22Rv1 (cell line): ENCODE measurements at regions not wholly inside any gene's neighbourhood (a gene's known extent, or its start where the extent isn't known, plus 50 kb on each side); places are given as distances from the start of the nearest gene placed in this dataset.
"Not testable (repeated sequence)": the region's sequence is repeated elsewhere in the genome, so short reads cannot be mapped to it uniquely, and the experiment has no call there.

ENCODE experiments used
- H3K27ac ChIP-seq: fragments of 450-650 bp; 2 replicates; pipeline ENCODE4 v1.5.1; 2017
- CTCF ChIP-seq: fragments of 450-650 bp; IDR thresholded peaks from 2 replicates; pipeline ENCODE4 v1.5.1; 2017; ENCODE audit warnings: mild to moderate bottlenecking
- ZFX ChIP-seq: fragments of 450-650 bp; IDR thresholded peaks from 2 replicates; pipeline ENCODE4 v1.6.1; 2017; ENCODE audit warnings: antibody characterized with exemption, borderline replicate concordance

- H3K27ac ChIP-seq = no peak overlapping the region
- TF ChIP-seq ZFX (no peak), CTCF (no peak)
These were observed 1794.7 kb upstream of the PIK3C3 start for GRCh38 chr18:40160361-40160760.

GRCh38 chr18:40159141-40160017 is 1795.7 kb upstream of the PIK3C3 start:
- TF ChIP-seq CTCF (peak; percentile 84), ZFX (no peak)
- H3K27ac ChIP-seq = no peak overlapping the region

- TF ChIP-seq CTCF = no peak
- TF ChIP-seq ZFX = no peak
- H3K27ac ChIP-seq = no peak overlapping the region
These were observed 1797.9 kb upstream of the PIK3C3 start for GRCh38 chr18:40157120-40157519.

GRCh38 chr18:40152859-40153258 is 1802.2 kb upstream of the PIK3C3 start:
- no peak overlapping the region for H3K27ac ChIP-seq
- no peak for TF ChIP-seq ZFX
- TF ChIP-seq CTCF = no peak

- TF ChIP-seq ZFX (no peak), CTCF (no peak)
These were observed 1806.1 kb upstream of the PIK3C3 start for GRCh38 chr18:40148960-40149359.

GRCh38 chr18:40133253-40133652 is 1821.8 kb upstream of the PIK3C3 start:
- H3K27ac ChIP-seq = no peak overlapping the region
- TF ChIP-seq CTCF (no peak), ZFX (no peak)

More at GRCh38 chr18:40148960-40149359, 1806.1 kb upstream of the PIK3C3 start:
- H3K27ac ChIP-seq = no peak overlapping the region

- H3K27ac ChIP-seq = not testable (repeated sequence)
These were observed 1822.6 kb upstream of the PIK3C3 start for GRCh38 chr18:40132438-40132837.
